UCSD-AML1 (cell line): ENCODE measurements at regions not wholly inside any gene's neighbourhood (a gene's known extent, or its start where the extent isn't known, plus 50 kb on each side); places are given as distances from the start of the nearest gene placed in this dataset.
"Not testable (repeated sequence)": the region's sequence is repeated elsewhere in the genome, so short reads cannot be mapped to it uniquely, and the experiment has no call there.

Experiments
- DNase-seq: peaks from one replicate; lab custom pipeline; 2025; ENCODE audit not compliant: unreplicated experiment; lab: John Stamatoyannopoulos, UW

- no peak for DNase-seq
Observed at GRCh38 chr1:234961456-234962339, 166.9 kb downstream of the TOMM20 start.

- peak; percentile 39 for DNase-seq
Observed at GRCh38 chr1:234960722-234961455, 167.7 kb downstream of the TOMM20 start.

- no peak for DNase-seq
Observed at GRCh38 chr1:234958706-234959657, 169.7 kb downstream of the TOMM20 start.

- DNase-seq: no peak
Observed at GRCh38 chr1:234958066-234958705, 170.5 kb downstream of the TOMM20 start.

- no peak for DNase-seq
Observed at GRCh38 chr1:234957330-234958065, 171.1 kb downstream of the TOMM20 start.

GRCh38 chr1:234956821-234957329 lies 171.8 kb downstream of the TOMM20 start:
- DNase-seq: no peak

GRCh38 chr1:234955107-234955731 lies 173.4 kb downstream of the TOMM20 start:
- peak; percentile 73 for DNase-seq

GRCh38 chr1:234954613-234955012 lies 174.0 kb downstream of the TOMM20 start:
- DNase-seq: no peak

GRCh38 chr1:234953655-234954405 lies 174.8 kb downstream of the TOMM20 start:
- DNase-seq: no peak

- DNase-seq: no peak
Observed at GRCh38 chr1:234950598-234950997, 178.0 kb downstream of the TOMM20 start.

- not testable (repeated sequence) for DNase-seq
Observed at GRCh38 chr1:234949528-234949927, 179.1 kb downstream of the TOMM20 start.

GRCh38 chr1:234944439-234945344 lies 183.9 kb downstream of the TOMM20 start:
- no peak for DNase-seq

GRCh38 chr1:234943836-234944402 lies 184.7 kb downstream of the TOMM20 start:
- DNase-seq: no peak

GRCh38 chr1:234942879-234943506 lies 185.6 kb downstream of the TOMM20 start:
- no peak for DNase-seq

GRCh38 chr1:234942012-234942332 lies 186.7 kb downstream of the TOMM20 start:
- no peak for DNase-seq

GRCh38 chr1:234941321-234942011 lies 187.2 kb downstream of the TOMM20 start:
- no peak for DNase-seq
